SK-N-SH (cell line): ENCODE measurements at regions not wholly inside any gene's neighbourhood (a gene's known extent, or its start where the extent isn't known, plus 50 kb on each side); places are given as distances from the start of the nearest gene placed in this dataset.

Source experiments
- CTCF ChIA-PET: fragments of 300-600, 350-600 bp; formaldehyde crosslinking; extraction: SDS; loops from one replicate; lab custom pipeline; 2021; lab: Yijun Ruan, JAX
- POLR2A ChIA-PET: fragments of 350-600 bp; sonication (Branson Sonifier 250); formaldehyde crosslinking; extraction: SDS; loops from one replicate; lab custom pipeline; 2020; ENCODE audit warnings: antibody characterized with exemption, inconsistent platforms; lab: Yijun Ruan, JAX
- DNase-seq: peaks from one replicate; pipeline ENCODE4 v3.0.0; 2012
- H2AFZ ChIP-seq: fragments of 200-600 bp; sonication (generic); 2 replicates; pipeline ENCODE4 v1.8.1; 2016; ENCODE audit warnings: antibody characterized with exemption, mild to moderate bottlenecking, low read depth
- H3F3A ChIP-seq: fragments of 200-600 bp; sonication (generic); replicated peaks from 2 replicates; pipeline ENCODE3; 2016; ENCODE audit warnings: antibody characterized with exemption, mild to moderate bottlenecking; ENCODE audit not compliant: insufficient read depth
- H3K27ac ChIP-seq, 2 experiments: fragments of 200-500 bp in 1 of 2; fragments of 200-600 bp in 1 of 2; sonication (Bioruptor generic) in 1 of 2; sonication (generic), shearing (Covaris generic) in 1 of 2; 2 replicates each; pipeline versions ENCODE4 v1.5.1 to v1.6.1; 2014 to 2016; ENCODE audit warnings: low read depth in 2 of 2, inconsistent platforms in 1 of 2, low read length in 1 of 2, mild to moderate bottlenecking in 1 of 2, mixed read lengths in 1 of 2
- H3K27me3 ChIP-seq: fragments of 200-600 bp; sonication (generic), shearing (Covaris generic); 2 replicates; pipeline ENCODE4 v1.6.1; 2016; ENCODE audit warnings: mixed run types; ENCODE audit not compliant: insufficient read depth
- H3K36me3 ChIP-seq, 2 experiments: fragments of 200-500 bp in 1 of 2; fragments of 200-600 bp in 1 of 2; sonication (Bioruptor generic) in 1 of 2; sonication (generic) in 1 of 2; replicated peaks in 1 of 2; 2 replicates each; pipeline versions ENCODE3 to v1.5.1; 2014 to 2016; ENCODE audit warnings: low read length in 1 of 2, mild to moderate bottlenecking in 1 of 2; ENCODE audit not compliant: insufficient read depth in 2 of 2, control insufficient read depth in 1 of 2
- H3K4me1 ChIP-seq, 2 experiments: fragments of 200-500 bp in 1 of 2; fragments of 200-600 bp in 1 of 2; sonication (Bioruptor generic) in 1 of 2; sonication (generic), shearing (Covaris generic) in 1 of 2; 2 replicates each; pipeline versions ENCODE4 v1.5.1 to v1.6.1; 2014 to 2016; ENCODE audit warnings: low read depth in 1 of 2, low read length in 1 of 2, mixed run types in 1 of 2; ENCODE audit not compliant: insufficient read depth in 2 of 2, control insufficient read depth in 1 of 2
- H3K4me2 ChIP-seq: fragments of 200-600 bp; sonication (generic), shearing (Covaris generic); 2 replicates; pipeline ENCODE4 v1.6.1; 2017; ENCODE audit warnings: mixed run types
- H3K4me3 ChIP-seq, 2 experiments: fragments of 200-500 bp in 1 of 2; fragments of 200-600 bp in 1 of 2; sonication (Bioruptor generic) in 1 of 2; sonication (generic), shearing (Covaris generic) in 1 of 2; 2 replicates each; pipeline versions ENCODE4 v1.5.1 to v1.8.1; 2014 to 2016; ENCODE audit warnings: low read depth in 2 of 2, inconsistent platforms in 1 of 2, low read length in 1 of 2, mild to moderate bottlenecking in 1 of 2, mixed read lengths in 1 of 2, moderate library complexity in 1 of 2
- H3K79me2 ChIP-seq: fragments of 200-600 bp; sonication (generic); 2 replicates; pipeline ENCODE4 v1.8.1; 2017; ENCODE audit warnings: mild to moderate bottlenecking; ENCODE audit not compliant: insufficient read depth
- H3K9ac ChIP-seq: fragments of 200-600 bp; sonication (generic); 2 replicates; pipeline ENCODE4 v1.6.1; 2017; ENCODE audit warnings: mixed run types
- H3K9me2 ChIP-seq: fragments of 200-600 bp; sonication (generic); 2 replicates; pipeline ENCODE4 v1.6.1; 2017; ENCODE audit warnings: mixed run types
- H3K9me3 ChIP-seq: fragments of 200-600 bp; sonication (generic); 2 replicates; pipeline ENCODE4 v1.6.1; 2017; ENCODE audit warnings: mixed run types, mild to moderate bottlenecking, moderate library complexity
- H4K20me1 ChIP-seq: fragments of 200-600 bp; sonication (generic); 2 replicates; pipeline ENCODE4 v1.6.1; 2017; ENCODE audit warnings: mild to moderate bottlenecking, mixed run types; ENCODE audit not compliant: insufficient read depth
- EP300 ChIP-seq, 2 experiments: IDR thresholded peaks; 2 replicates each; pipeline versions ENCODE4 v1.4.0 to v1.6.1; 2012; ENCODE audit warnings: borderline replicate concordance in 1 of 2, low read depth in 1 of 2, low read length in 1 of 2
- EZH2phosphoT487 ChIP-seq: fragments of 200-600 bp; sonication (generic); IDR thresholded peaks from 2 replicates; pipeline ENCODE4 v1.6.1; 2017; ENCODE audit warnings: low read depth, mixed run types, mild to moderate bottlenecking, antibody characterized with exemption, moderate library complexity, borderline replicate concordance
- FOXJ3 ChIP-seq: sonication (generic); formaldehyde crosslinking; IDR thresholded peaks from 2 replicates; pipeline ENCODE4 v1.5.1; 2020; ENCODE audit warnings: mild to moderate bottlenecking, missing genetic modification reagents
- GABPA ChIP-seq: IDR thresholded peaks from 2 replicates; pipeline ENCODE4 v1.4.0; 2012; ENCODE audit warnings: low read depth, mild to moderate bottlenecking
- NFIC ChIP-seq: IDR thresholded peaks from 2 replicates; pipeline ENCODE4 v1.4.0; 2012; ENCODE audit warnings: borderline replicate concordance
- NRF1 ChIP-seq: IDR thresholded peaks from 2 replicates; pipeline ENCODE4 v1.6.1; 2012; ENCODE audit warnings: low read depth, mild to moderate bottlenecking, low read length
- RCOR1 ChIP-seq: fragments of 150-350 bp; IDR thresholded peaks from 2 replicates; pipeline ENCODE4 v1.6.1; 2017; ENCODE audit warnings: antibody characterized with exemption, low read length
- RFX5 ChIP-seq: IDR thresholded peaks from 2 replicates; pipeline ENCODE4 v1.6.1; 2012; ENCODE audit warnings: mild to moderate bottlenecking, improper control_type of control experiment, low read length
- RXRA ChIP-seq: IDR thresholded peaks from 2 replicates; pipeline ENCODE4 v1.4.0; 2012; ENCODE audit warnings: low read depth, mild to moderate bottlenecking, borderline replicate concordance
- SIN3A ChIP-seq: IDR thresholded peaks from 2 replicates; pipeline ENCODE4 v1.6.1; 2012; ENCODE audit warnings: low read depth, mild to moderate bottlenecking, low read length, moderate library complexity, borderline replicate concordance
- TAF1 ChIP-seq: IDR thresholded peaks from 2 replicates; pipeline ENCODE4 v1.6.1; 2012; ENCODE audit warnings: low read depth, mild to moderate bottlenecking, low read length, moderate library complexity, borderline replicate concordance
- TEAD4 ChIP-seq: IDR thresholded peaks from 2 replicates; pipeline ENCODE4 v1.4.0; 2012; ENCODE audit warnings: mild to moderate bottlenecking, borderline replicate concordance; ENCODE audit not compliant: insufficient read depth
- USF2 ChIP-seq: fragments of 150-350 bp; IDR thresholded peaks from 2 replicates; pipeline ENCODE4 v1.6.1; 2017; ENCODE audit warnings: antibody characterized with exemption, low read length, low read depth, borderline replicate concordance
- YY1 ChIP-seq: IDR thresholded peaks from 2 replicates; pipeline ENCODE4 v1.4.0; 2012; ENCODE audit warnings: low read depth, mild to moderate bottlenecking
- WGBS: methylation state at CpG from one replicate; pipeline ENCODE4 v1.1.6; 2017; ENCODE audit warnings: low lambda C conversion rate; 5-methylcytosine and 5-hydroxymethylcytosine counted together

GRCh38 chr3:110454066-110454465 is 617.5 kb upstream of the NECTIN3 start:
- no peaks in the 10 kb centered on the region for H3K79me2 ChIP-seq
- H3K9me3 ChIP-seq: peaks cover 4% of the 10 kb centered on the region
- no peaks in the 10 kb centered on the region for H4K20me1 ChIP-seq
- H3K4me2 ChIP-seq: no peak overlapping the region
- no peak overlapping the region for H2AFZ ChIP-seq
- no peak overlapping the region for H3K27ac ChIP-seq
- no peaks in the 10 kb centered on the region for H3F3A ChIP-seq
- no peaks in the 10 kb centered on the region for H3K4me1 ChIP-seq
- no peaks in the 10 kb centered on the region for H3K36me3 ChIP-seq
- TF ChIP-seq RCOR1 (no peak), EP300 (IDR thresholded peaks at IDR 0.05; ENCODE audit: borderline replicate concordance in 1 of 2, low read depth in 1 of 2, low read length in 1 of 2) (no peak), TAF1 (no peak), RXRA (no peak), GABPA (no peak), NRF1 (no peak), TEAD4 (no peak), RFX5 (no peak)
- TF ChIP-seq, all 33 proteins: peak for 0
- WGBS: 89% methylated on average over 4 of the region's 4 CpGs
- ChIA-PET POLR2A (no interaction called here), CTCF (no interaction called here)
- Histone ChIP-seq H3K4me3 (no peak overlapping the region), H3K27me3 (no peaks in the 10 kb centered on the region), H3K9me2 (no peaks in the 10 kb centered on the region), H3K9ac (no peak overlapping the region)
- DNase-seq: no peak

- H3K27me3 ChIP-seq: no peaks in the 10 kb centered on the region
- no peak for TF ChIP-seq EZH2phosphoT487
- TF ChIP-seq RFX5: no peak
- no peak for TF ChIP-seq SIN3A
- no peak for TF ChIP-seq FOXJ3 (CRISPR knock-in tag)
- no peak for TF ChIP-seq TEAD4
- TF ChIP-seq YY1: no peak
- no peak for TF ChIP-seq USF2
- no peak for TF ChIP-seq NFIC
- TF ChIP-seq, all 33 proteins: peak for 0
- Histone ChIP-seq H3K9ac (no peak overlapping the region), H3K4me2 (no peak overlapping the region), H3K4me1 (no peaks in the 10 kb centered on the region), H3F3A (no peaks in the 10 kb centered on the region), H3K36me3 (no peaks in the 10 kb centered on the region), H2AFZ (no peak overlapping the region), H4K20me1 (no peaks in the 10 kb centered on the region), H3K9me2 (no peaks in the 10 kb centered on the region), H3K4me3 (no peak overlapping the region), H3K79me2 (no peaks in the 10 kb centered on the region), H3K27ac (no peak overlapping the region), H3K9me3 (peaks cover 4% of the 10 kb centered on the region)
- WGBS: 64% methylated on average over 2 of the region's 2 CpGs
- ChIA-PET POLR2A (no interaction called here), CTCF (no interaction called here)
- no peak for DNase-seq
Measured at GRCh38 chr3:110456001-110456400, 615.6 kb upstream of the NECTIN3 start.
